Middle frontal gyrus (tissue), 1 donor: ENCODE measurements at regions not wholly inside any gene's neighbourhood (a gene's known extent, or its start where the extent isn't known, plus 50 kb on each side); places are given as distances from the start of the nearest gene placed in this dataset.
"Not testable (repeated sequence)": the region's sequence is repeated elsewhere in the genome, so short reads cannot be mapped to it uniquely, and the experiment has no call there.

Experiments used
- DNase-seq: peaks from one replicate; pipeline ENCODE4 v3.0.0-alpha.2; 2015; ENCODE audit warnings: low spot score; ENCODE audit errors: extremely low spot score

GRCh38 chr13:53101883-53102282 is 73.3 kb downstream of the OLFM4 start:
- DNase-seq, result no peak

GRCh38 chr13:53104136-53104535 is 75.5 kb downstream of the OLFM4 start:
- no peak for DNase-seq

- no peak for DNase-seq
Observed at GRCh38 chr13:53105477-53105876, 76.9 kb downstream of the OLFM4 start.

- DNase-seq, result no peak
Observed at GRCh38 chr13:53105890-53106289, 77.3 kb downstream of the OLFM4 start.

GRCh38 chr13:53110181-53110580 is 81.6 kb downstream of the OLFM4 start:
- no peak for DNase-seq

GRCh38 chr13:53110614-53111013 is 82.0 kb downstream of the OLFM4 start:
- no peak for DNase-seq

GRCh38 chr13:53112522-53112921 is 83.9 kb downstream of the OLFM4 start:
- DNase-seq, result no peak

- DNase-seq, result not testable (repeated sequence)
Observed at GRCh38 chr13:53117048-53117447, 88.4 kb downstream of the OLFM4 start.

- DNase-seq, result no peak
Observed at GRCh38 chr13:53121131-53121773, 92.6 kb downstream of the OLFM4 start.

GRCh38 chr13:53121919-53122318 is 93.3 kb downstream of the OLFM4 start:
- DNase-seq, result no peak

- DNase-seq, result no peak
Observed at GRCh38 chr13:53123536-53123935, 94.9 kb downstream of the OLFM4 start.

- DNase-seq, result no peak
Observed at GRCh38 chr13:53124623-53125022, 96.0 kb downstream of the OLFM4 start.

- no peak for DNase-seq
Observed at GRCh38 chr13:53126841-53127245, 98.2 kb downstream of the OLFM4 start.

- no peak for DNase-seq
Observed at GRCh38 chr13:53127373-53127772, 98.8 kb downstream of the OLFM4 start.

GRCh38 chr13:53129864-53130393 is 101.3 kb downstream of the OLFM4 start:
- no peak for DNase-seq

- no peak for DNase-seq
Observed at GRCh38 chr13:53131361-53131760, 102.7 kb downstream of the OLFM4 start.

GRCh38 chr13:53135301-53135700 is 106.7 kb downstream of the OLFM4 start:
- DNase-seq, result no peak

- no peak for DNase-seq
Observed at GRCh38 chr13:53136554-53137215, 108.1 kb downstream of the OLFM4 start.

GRCh38 chr13:53137779-53138178 is 109.2 kb downstream of the OLFM4 start:
- no peak for DNase-seq

- no peak for DNase-seq
Observed at GRCh38 chr13:53138376-53139036, 109.9 kb downstream of the OLFM4 start.

GRCh38 chr13:53141336-53141735 is 112.7 kb downstream of the OLFM4 start:
- no peak for DNase-seq

- DNase-seq, result no peak
Observed at GRCh38 chr13:53142306-53142705, 113.7 kb downstream of the OLFM4 start.
